Nephron (organoid): ENCODE measurements at regions not wholly inside any gene's neighbourhood (a gene's known extent, or its start where the extent isn't known, plus 50 kb on each side); places are given as distances from the start of the nearest gene placed in this dataset.
"Not testable (repeated sequence)": the region's sequence is repeated elsewhere in the genome, so short reads cannot be mapped to it uniquely, and the experiment has no call there.

Experiments
- H3K27ac Mint-ChIP-seq, 3 experiments: 2 replicates each; pipeline ENCODE4 v1.8.0; 2020; ENCODE audit warnings: mixed read lengths in 3 of 3, mild to moderate bottlenecking in 2 of 3, moderate library complexity in 1 of 3
- H3K27me3 Mint-ChIP-seq: 2 replicates; pipeline ENCODE4 v1.8.0; 2021; ENCODE audit warnings: low read depth, mild to moderate bottlenecking, moderate library complexity, mixed read lengths
- H3K36me3 Mint-ChIP-seq: 2 replicates; pipeline ENCODE4 v1.8.0; 2020; ENCODE audit warnings: low read depth, mixed read lengths
- H3K4me1 Mint-ChIP-seq: 2 replicates; pipeline ENCODE4 v1.8.0; 2020; ENCODE audit warnings: mixed read lengths
- H3K4me3 Mint-ChIP-seq, 3 experiments: 2 replicates each; pipeline ENCODE4 v1.8.0; 2020; ENCODE audit warnings: mild to moderate bottlenecking in 3 of 3, mixed read lengths in 3 of 3, moderate library complexity in 2 of 3
- H3K9me3 Mint-ChIP-seq: 2 replicates; pipeline ENCODE4 v1.8.0; 2020; ENCODE audit warnings: mixed read lengths
- CTCF ChIP-seq, 3 experiments: fragments of 200-600 bp; sonication (generic); IDR thresholded peaks; one replicate each; pipeline ENCODE4 v1.5.0; 2021; ENCODE audit warnings: antibody characterized with exemption in 3 of 3; ENCODE audit not compliant: unreplicated experiment in 3 of 3

GRCh38 chr1:229013981-229014380 lies 256.9 kb upstream of the RAB4A start:
- peak overlapping the region in 1 of 3 experiments; percentile 14 for H3K27ac Mint-ChIP-seq
- no peak for TF ChIP-seq CTCF (IDR thresholded peaks at IDR 0.05; ENCODE audit: unreplicated experiment in 3 of 3)
- no peaks in the 10 kb centered on the region for H3K36me3 Mint-ChIP-seq
- H3K27me3 Mint-ChIP-seq = peaks cover 8% of the 10 kb centered on the region
- no peak overlapping the region for H3K4me3 Mint-ChIP-seq
- H3K9me3 Mint-ChIP-seq = no peaks in the 10 kb centered on the region
- peaks cover 18% of the 10 kb centered on the region for H3K4me1 Mint-ChIP-seq

GRCh38 chr1:229015806-229016205 lies 255.1 kb upstream of the RAB4A start:
- H3K36me3 Mint-ChIP-seq = no peaks in the 10 kb centered on the region

GRCh38 chr1:229017091-229017490 lies 253.8 kb upstream of the RAB4A start:
- Mint-ChIP-seq H3K36me3 (no peaks in the 10 kb centered on the region), H3K4me1 (peaks cover 18% of the 10 kb centered on the region), H3K9me3 (no peaks in the 10 kb centered on the region), H3K4me3 (no peak overlapping the region), H3K27ac (no peak overlapping the region), H3K27me3 (peaks cover 11% of the 10 kb centered on the region)
- TF ChIP-seq CTCF (IDR thresholded peaks at IDR 0.05; ENCODE audit: unreplicated experiment in 3 of 3) = no peak

More at GRCh38 chr1:229015806-229016205, 255.1 kb upstream of the RAB4A start:
- peak overlapping the region in 1 of 3 experiments; percentile 40 for H3K27ac Mint-ChIP-seq
- H3K9me3 Mint-ChIP-seq = no peaks in the 10 kb centered on the region
- H3K4me3 Mint-ChIP-seq = no peak overlapping the region
- TF ChIP-seq CTCF (IDR thresholded peaks at IDR 0.05; ENCODE audit: unreplicated experiment in 3 of 3) = no peak
- peaks cover 11% of the 10 kb centered on the region for H3K27me3 Mint-ChIP-seq
- peaks cover 18% of the 10 kb centered on the region for H3K4me1 Mint-ChIP-seq

GRCh38 chr1:229018674-229019295 lies 252.1 kb upstream of the RAB4A start:
- H3K27ac Mint-ChIP-seq = no peak overlapping the region
- peaks cover 11% of the 10 kb centered on the region for H3K27me3 Mint-ChIP-seq
- peaks cover 20% of the 10 kb centered on the region for H3K4me1 Mint-ChIP-seq
- H3K9me3 Mint-ChIP-seq = no peaks in the 10 kb centered on the region
- H3K4me3 Mint-ChIP-seq = no peak overlapping the region
- no peak for TF ChIP-seq CTCF (IDR thresholded peaks at IDR 0.05; ENCODE audit: unreplicated experiment in 3 of 3)
- H3K36me3 Mint-ChIP-seq = no peaks in the 10 kb centered on the region

- no peak for TF ChIP-seq CTCF (IDR thresholded peaks at IDR 0.05; ENCODE audit: unreplicated experiment in 3 of 3)
- peaks cover 15% of the 10 kb centered on the region for H3K4me1 Mint-ChIP-seq
- H3K27me3 Mint-ChIP-seq = peaks cover 4% of the 10 kb centered on the region
- no peaks in the 10 kb centered on the region for H3K36me3 Mint-ChIP-seq
- H3K4me3 Mint-ChIP-seq = no peak overlapping the region
- H3K9me3 Mint-ChIP-seq = no peaks in the 10 kb centered on the region
- no peak overlapping the region for H3K27ac Mint-ChIP-seq
Measured at GRCh38 chr1:229019663-229020271, 251.1 kb upstream of the RAB4A start.

DNA sequence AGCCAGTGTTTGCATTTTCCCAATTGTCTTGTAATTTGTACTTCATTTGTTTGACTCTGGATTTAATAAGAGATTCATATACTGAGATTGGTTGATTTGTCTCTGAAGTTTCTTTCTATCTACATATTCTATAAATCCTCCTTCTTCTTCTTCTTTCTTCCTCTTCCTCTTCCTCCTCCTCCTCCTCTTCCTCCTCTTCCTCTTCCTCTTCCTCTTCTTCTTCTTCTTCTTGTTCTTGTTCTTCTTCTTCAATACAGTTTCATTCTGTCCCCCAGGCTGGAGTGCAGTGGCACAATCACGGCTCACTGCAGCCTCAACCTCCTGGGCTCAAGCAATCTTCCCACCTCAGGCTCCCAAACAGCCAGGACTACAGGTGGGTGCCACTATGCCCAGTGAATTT lies 249.9 kb upstream of the RAB4A start:
- not testable (repeated sequence) for H3K36me3 Mint-ChIP-seq, H3K4me1 Mint-ChIP-seq, H3K9me3 Mint-ChIP-seq, H3K4me3 Mint-ChIP-seq, H3K27me3 Mint-ChIP-seq
- peak overlapping the region in 1 of 3 experiments; percentile 56 for H3K27ac Mint-ChIP-seq
